Lower leg skin (tissue), 3 donors: ENCODE measurements at regions not wholly inside any gene's neighbourhood (a gene's known extent, or its start where the extent isn't known, plus 50 kb on each side); places are given as distances from the start of the nearest gene placed in this dataset.

Experiments used
- CTCF ChIP-seq, 3 donors: fragments of 450-650 bp; IDR thresholded peaks; one replicate each; pipeline ENCODE4 v1.5.1; 2016; ENCODE audit warnings: antibody characterized with exemption in 3 of 3, mild to moderate bottlenecking in 3 of 3, moderate library complexity in 2 of 3
- POLR2A ChIP-seq, 2 donors: fragments of 450-650 bp; IDR thresholded peaks; one replicate each; pipeline ENCODE4 v1.6.1; 2016 to 2017; ENCODE audit warnings: antibody characterized with exemption in 2 of 2, mild to moderate bottlenecking in 1 of 2, moderate library complexity in 1 of 2

- TF ChIP-seq POLR2A (IDR thresholded peaks at IDR 0.05) (no peak), CTCF (IDR thresholded peaks at IDR 0.05) (no peak)
Observed at GRCh38 chr6:56714982-56715456, 72.3 kb upstream of the DST start.
